GM23338 (cell line): ENCODE measurements at regions not wholly inside any gene's neighbourhood (a gene's known extent, or its start where the extent isn't known, plus 50 kb on each side); places are given as distances from the start of the nearest gene placed in this dataset.

Source experiments
- ATAC-seq: fragments of 200-7000 bp; cut with Tn5 transposase; 3 replicates; pipeline ENCODE4 v1.9.1; 2020
- DNase-seq: peaks from one replicate; pipeline ENCODE4 v3.0.0-alpha.2; 2015; ENCODE audit warnings: low spot score
- H2AFZ ChIP-seq: fragments of 200-600 bp; sonication (generic); 2 replicates; pipeline ENCODE4 v1.8.0; 2016; ENCODE audit warnings: antibody characterized with exemption, mild to moderate bottlenecking, moderate library complexity
- H3F3A ChIP-seq: fragments of 200-600 bp; sonication (generic); replicated peaks from 2 replicates; pipeline ENCODE4 v1.8.0; 2017; ENCODE audit warnings: antibody characterized with exemption, mixed run types, low read depth
- H3K27ac ChIP-seq: fragments of 200-600 bp; sonication (generic); 2 replicates; pipeline ENCODE4 v1.6.1; 2016; ENCODE audit warnings: low read depth
- H3K27me3 ChIP-seq: fragments of 200-600 bp; sonication (generic); 2 replicates; pipeline ENCODE4 v1.8.0; 2016; ENCODE audit warnings: mild to moderate bottlenecking, mixed run types, moderate library complexity; ENCODE audit not compliant: insufficient read depth
- H3K36me3 ChIP-seq: fragments of 200-600 bp; sonication (generic); 2 replicates; pipeline ENCODE4 v1.8.0; 2016; ENCODE audit warnings: mild to moderate bottlenecking; ENCODE audit not compliant: insufficient read depth
- H3K4me1 ChIP-seq: fragments of 200-600 bp; sonication (generic); 2 replicates; pipeline ENCODE4 v1.8.0; 2016; ENCODE audit warnings: mild to moderate bottlenecking, moderate library complexity; ENCODE audit not compliant: insufficient read depth
- H3K4me2 ChIP-seq: fragments of 200-600 bp; sonication (generic); 2 replicates; pipeline ENCODE4 v1.7.1; 2017; ENCODE audit warnings: mixed run types
- H3K4me3 ChIP-seq: fragments of 200-600 bp; sonication (generic); 2 replicates; pipeline ENCODE4 v1.6.1; 2016; ENCODE audit warnings: mixed run types
- H3K79me2 ChIP-seq: fragments of 200-600 bp; sonication (generic); replicated peaks from 2 replicates; pipeline ENCODE4 v1.8.0; 2017; ENCODE audit warnings: mild to moderate bottlenecking; ENCODE audit not compliant: insufficient read depth
- H3K9me2 ChIP-seq: fragments of 200-600 bp; sonication (generic); 2 replicates; pipeline ENCODE4 v1.8.0; 2017; ENCODE audit not compliant: insufficient read depth
- H4K20me1 ChIP-seq: fragments of 200-600 bp; sonication (generic); replicated peaks from 2 replicates; pipeline ENCODE4 v1.8.0; 2017; ENCODE audit warnings: mild to moderate bottlenecking; ENCODE audit not compliant: insufficient read depth
- H3K27ac Mint-ChIP-seq: 2 replicates; pipeline ENCODE4 v1.8.0; 2020; ENCODE audit warnings: inconsistent platforms, mild to moderate bottlenecking, moderate library complexity, mixed read lengths
- H3K27me3 Mint-ChIP-seq: 3 replicates; pipeline ENCODE4 v1.8.0; 2022; ENCODE audit warnings: low read depth, mild to moderate bottlenecking, moderate library complexity, mixed read lengths, inconsistent platforms; ENCODE audit not compliant: insufficient read depth, poor library complexity
- H3K36me3 Mint-ChIP-seq: 3 replicates; pipeline ENCODE4 v1.8.0; 2021; ENCODE audit warnings: low read depth, mild to moderate bottlenecking, inconsistent platforms, moderate library complexity, mixed read lengths
- H3K4me1 Mint-ChIP-seq: 3 replicates; pipeline ENCODE4 v1.8.0; 2020; ENCODE audit warnings: mild to moderate bottlenecking, inconsistent platforms, mixed read lengths
- H3K4me3 Mint-ChIP-seq: 3 replicates; pipeline ENCODE4 v1.8.0; 2021; ENCODE audit warnings: moderate library complexity, mild to moderate bottlenecking, inconsistent platforms, mixed read lengths
- H3K9me3 Mint-ChIP-seq: 3 replicates; pipeline ENCODE4 v1.8.0; 2020; ENCODE audit warnings: moderate library complexity, mild to moderate bottlenecking, inconsistent platforms, mixed read lengths
- CREB1 ChIP-seq: fragments of 250-450 bp; sonication (Bioruptor Pico); IDR thresholded peaks from 2 replicates; pipeline ENCODE4 v1.5.0; 2020; ENCODE audit warnings: low read depth, mild to moderate bottlenecking, moderate library complexity
- EZH2 ChIP-seq: fragments of 200-600 bp; sonication (generic); IDR thresholded peaks from one replicate; pipeline ENCODE4 v1.8.0; 2017; ENCODE audit warnings: antibody characterized with exemption, mild to moderate bottlenecking, low read depth; ENCODE audit not compliant: unreplicated experiment
- EZH2phosphoT487 ChIP-seq: fragments of 200-600 bp; sonication (generic); IDR thresholded peaks from one replicate; pipeline ENCODE4 v1.8.1; 2018; ENCODE audit warnings: antibody characterized with exemption; ENCODE audit not compliant: unreplicated experiment
- JUNB ChIP-seq: IDR thresholded peaks from one replicate; pipeline ENCODE4 v1.6.1; 2016; ENCODE audit warnings: antibody characterized with exemption; ENCODE audit not compliant: unreplicated experiment
- NANOG ChIP-seq: IDR thresholded peaks from 2 replicates; pipeline ENCODE4 v1.6.1; 2016; ENCODE audit warnings: antibody characterized with exemption, borderline replicate concordance
- POLR2AphosphoS5 ChIP-seq: IDR thresholded peaks from 2 replicates; pipeline ENCODE4 v1.6.1; 2016; ENCODE audit warnings: antibody characterized with exemption, low read depth
- STAT1 ChIP-seq: IDR thresholded peaks from one replicate; pipeline ENCODE4 v1.6.1; 2016; ENCODE audit warnings: antibody characterized with exemption; ENCODE audit not compliant: unreplicated experiment
- ZNF114 ChIP-seq: fragments of 250-450 bp; sonication (Bioruptor Pico); IDR thresholded peaks from 2 replicates; pipeline ENCODE4 v1.5.0; 2020; ENCODE audit warnings: mild to moderate bottlenecking, moderate library complexity
- ZNF331 ChIP-seq: fragments of 250-450 bp; sonication (Bioruptor Pico); IDR thresholded peaks from 2 replicates; pipeline ENCODE4 v1.5.0; 2020; ENCODE audit warnings: low read depth, mild to moderate bottlenecking, moderate library complexity
- TF ChIP-seq, protein P1 (sequence below): fragments of 250-450 bp; sonication (Bioruptor Pico); IDR thresholded peaks from 2 replicates; pipeline ENCODE4 v1.5.0; 2020; ENCODE audit warnings: mild to moderate bottlenecking, moderate library complexity
- TF ChIP-seq, protein P2 (sequence below), 2 experiments: fragments of 200-600 bp in 1 of 2; sonication (generic) in 1 of 2; conservative IDR thresholded peaks; 2 replicates each; pipeline versions ENCODE4 v1.5.1 to v1.6.1; 2016 to 2017; ENCODE audit warnings: antibody characterized with exemption in 2 of 2, low read depth in 2 of 2, mild to moderate bottlenecking in 2 of 2, moderate library complexity in 1 of 2
- TF ChIP-seq, protein P3 (sequence below): IDR thresholded peaks from 2 replicates; pipeline ENCODE4 v1.6.1; 2016; ENCODE audit warnings: antibody characterized with exemption
- TF ChIP-seq, protein P4 (sequence below): IDR thresholded peaks from one replicate; pipeline ENCODE4 v1.6.1; 2018; ENCODE audit warnings: antibody characterized with exemption; ENCODE audit not compliant: unreplicated experiment

DNA sequence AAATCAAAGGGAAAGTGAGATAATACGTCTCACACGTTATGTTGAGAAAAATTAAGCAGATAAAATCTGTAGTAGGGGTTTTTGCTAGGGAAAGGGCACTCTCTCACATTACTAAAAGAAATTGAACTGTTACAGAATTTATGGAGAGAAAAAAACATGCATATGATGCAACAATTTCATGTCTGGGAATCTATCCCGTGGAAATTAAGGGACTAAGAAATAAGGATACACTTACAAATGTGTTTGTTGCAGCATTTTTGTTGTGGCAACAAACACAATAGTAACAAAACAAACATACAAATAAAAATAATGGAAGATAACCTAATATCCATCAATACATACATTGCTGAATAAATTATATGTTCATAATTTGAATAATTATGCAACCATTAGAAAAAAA is 96.3 kb upstream of the ZBED5 start:
- H3F3A ChIP-seq: no peaks in the 10 kb centered on the region
- H2AFZ ChIP-seq: no peak overlapping the region
- H3K27me3 ChIP-seq: no peaks in the 10 kb centered on the region
- Mint-ChIP-seq H3K27ac (no peak overlapping the region), H3K36me3 (peaks cover 9% of the 10 kb centered on the region; the same call in 2 of the 3 replicates), H3K27me3 (peaks cover 5% of the 10 kb centered on the region), H3K4me3 (no peak overlapping the region), H3K9me3 (peaks cover 22% of the 10 kb centered on the region), H3K4me1 (peaks cover 7% of the 10 kb centered on the region)
- H3K4me1 ChIP-seq: no peaks in the 10 kb centered on the region
- TF ChIP-seq, protein P1, sequence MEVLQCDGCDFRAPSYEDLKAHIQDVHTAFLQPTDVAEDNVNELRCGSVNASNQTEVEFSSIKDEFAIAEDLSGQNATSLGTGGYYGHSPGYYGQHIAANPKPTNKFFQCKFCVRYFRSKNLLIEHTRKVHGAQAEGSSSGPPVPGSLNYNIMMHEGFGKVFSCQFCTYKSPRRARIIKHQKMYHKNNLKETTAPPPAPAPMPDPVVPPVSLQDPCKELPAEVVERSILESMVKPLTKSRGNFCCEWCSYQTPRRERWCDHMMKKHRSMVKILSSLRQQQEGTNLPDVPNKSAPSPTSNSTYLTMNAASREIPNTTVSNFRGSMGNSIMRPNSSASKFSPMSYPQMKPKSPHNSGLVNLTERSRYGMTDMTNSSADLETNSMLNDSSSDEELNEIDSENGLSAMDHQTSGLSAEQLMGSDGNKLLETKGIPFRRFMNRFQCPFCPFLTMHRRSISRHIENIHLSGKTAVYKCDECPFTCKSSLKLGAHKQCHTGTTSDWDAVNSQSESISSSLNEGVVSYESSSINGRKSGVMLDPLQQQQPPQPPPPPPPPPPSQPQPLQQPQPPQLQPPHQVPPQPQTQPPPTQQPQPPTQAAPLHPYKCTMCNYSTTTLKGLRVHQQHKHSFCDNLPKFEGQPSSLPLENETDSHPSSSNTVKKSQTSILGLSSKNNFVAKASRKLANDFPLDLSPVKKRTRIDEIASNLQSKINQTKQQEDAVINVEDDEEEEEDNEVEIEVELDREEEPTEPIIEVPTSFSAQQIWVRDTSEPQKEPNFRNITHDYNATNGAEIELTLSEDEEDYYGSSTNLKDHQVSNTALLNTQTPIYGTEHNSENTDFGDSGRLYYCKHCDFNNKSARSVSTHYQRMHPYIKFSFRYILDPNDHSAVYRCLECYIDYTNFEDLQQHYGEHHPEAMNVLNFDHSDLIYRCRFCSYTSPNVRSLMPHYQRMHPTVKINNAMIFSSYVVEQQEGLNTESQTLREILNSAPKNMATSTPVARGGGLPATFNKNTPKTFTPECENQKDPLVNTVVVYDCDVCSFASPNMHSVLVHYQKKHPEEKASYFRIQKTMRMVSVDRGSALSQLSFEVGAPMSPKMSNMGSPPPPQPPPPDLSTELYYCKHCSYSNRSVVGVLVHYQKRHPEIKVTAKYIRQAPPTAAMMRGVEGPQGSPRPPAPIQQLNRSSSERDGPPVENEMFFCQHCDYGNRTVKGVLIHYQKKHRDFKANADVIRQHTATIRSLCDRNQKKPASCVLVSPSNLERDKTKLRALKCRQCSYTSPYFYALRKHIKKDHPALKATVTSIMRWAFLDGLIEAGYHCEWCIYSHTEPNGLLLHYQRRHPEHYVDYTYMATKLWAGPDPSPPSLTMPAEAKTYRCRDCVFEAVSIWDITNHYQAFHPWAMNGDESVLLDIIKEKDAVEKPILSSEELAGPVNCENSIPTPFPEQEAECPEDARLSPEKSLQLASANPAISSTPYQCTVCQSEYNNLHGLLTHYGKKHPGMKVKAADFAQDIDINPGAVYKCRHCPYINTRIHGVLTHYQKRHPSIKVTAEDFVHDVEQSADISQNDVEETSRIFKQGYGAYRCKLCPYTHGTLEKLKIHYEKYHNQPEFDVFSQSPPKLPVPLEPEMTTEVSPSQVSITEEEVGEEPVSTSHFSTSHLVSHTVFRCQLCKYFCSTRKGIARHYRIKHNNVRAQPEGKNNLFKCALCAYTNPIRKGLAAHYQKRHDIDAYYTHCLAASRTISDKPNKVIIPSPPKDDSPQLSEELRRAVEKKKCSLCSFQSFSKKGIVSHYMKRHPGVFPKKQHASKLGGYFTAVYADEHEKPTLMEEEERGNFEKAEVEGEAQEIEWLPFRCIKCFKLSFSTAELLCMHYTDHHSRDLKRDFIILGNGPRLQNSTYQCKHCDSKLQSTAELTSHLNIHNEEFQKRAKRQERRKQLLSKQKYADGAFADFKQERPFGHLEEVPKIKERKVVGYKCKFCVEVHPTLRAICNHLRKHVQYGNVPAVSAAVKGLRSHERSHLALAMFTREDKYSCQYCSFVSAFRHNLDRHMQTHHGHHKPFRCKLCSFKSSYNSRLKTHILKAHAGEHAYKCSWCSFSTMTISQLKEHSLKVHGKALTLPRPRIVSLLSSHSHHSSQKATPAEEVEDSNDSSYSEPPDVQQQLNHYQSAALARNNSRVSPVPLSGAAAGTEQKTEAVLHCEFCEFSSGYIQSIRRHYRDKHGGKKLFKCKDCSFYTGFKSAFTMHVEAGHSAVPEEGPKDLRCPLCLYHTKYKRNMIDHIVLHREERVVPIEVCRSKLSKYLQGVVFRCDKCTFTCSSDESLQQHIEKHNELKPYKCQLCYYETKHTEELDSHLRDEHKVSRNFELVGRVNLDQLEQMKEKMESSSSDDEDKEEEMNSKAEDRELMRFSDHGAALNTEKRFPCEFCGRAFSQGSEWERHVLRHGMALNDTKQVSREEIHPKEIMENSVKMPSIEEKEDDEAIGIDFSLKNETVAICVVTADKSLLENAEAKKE: no peak
- TF ChIP-seq, protein P2, sequence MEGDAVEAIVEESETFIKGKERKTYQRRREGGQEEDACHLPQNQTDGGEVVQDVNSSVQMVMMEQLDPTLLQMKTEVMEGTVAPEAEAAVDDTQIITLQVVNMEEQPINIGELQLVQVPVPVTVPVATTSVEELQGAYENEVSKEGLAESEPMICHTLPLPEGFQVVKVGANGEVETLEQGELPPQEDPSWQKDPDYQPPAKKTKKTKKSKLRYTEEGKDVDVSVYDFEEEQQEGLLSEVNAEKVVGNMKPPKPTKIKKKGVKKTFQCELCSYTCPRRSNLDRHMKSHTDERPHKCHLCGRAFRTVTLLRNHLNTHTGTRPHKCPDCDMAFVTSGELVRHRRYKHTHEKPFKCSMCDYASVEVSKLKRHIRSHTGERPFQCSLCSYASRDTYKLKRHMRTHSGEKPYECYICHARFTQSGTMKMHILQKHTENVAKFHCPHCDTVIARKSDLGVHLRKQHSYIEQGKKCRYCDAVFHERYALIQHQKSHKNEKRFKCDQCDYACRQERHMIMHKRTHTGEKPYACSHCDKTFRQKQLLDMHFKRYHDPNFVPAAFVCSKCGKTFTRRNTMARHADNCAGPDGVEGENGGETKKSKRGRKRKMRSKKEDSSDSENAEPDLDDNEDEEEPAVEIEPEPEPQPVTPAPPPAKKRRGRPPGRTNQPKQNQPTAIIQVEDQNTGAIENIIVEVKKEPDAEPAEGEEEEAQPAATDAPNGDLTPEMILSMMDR (conservative IDR thresholded peaks at IDR 0.05; ENCODE audit: low read depth in 2 of 2): no peak
- no peak for TF ChIP-seq POLR2AphosphoS5
- TF ChIP-seq JUNB: no peak
- TF ChIP-seq, protein P3, sequence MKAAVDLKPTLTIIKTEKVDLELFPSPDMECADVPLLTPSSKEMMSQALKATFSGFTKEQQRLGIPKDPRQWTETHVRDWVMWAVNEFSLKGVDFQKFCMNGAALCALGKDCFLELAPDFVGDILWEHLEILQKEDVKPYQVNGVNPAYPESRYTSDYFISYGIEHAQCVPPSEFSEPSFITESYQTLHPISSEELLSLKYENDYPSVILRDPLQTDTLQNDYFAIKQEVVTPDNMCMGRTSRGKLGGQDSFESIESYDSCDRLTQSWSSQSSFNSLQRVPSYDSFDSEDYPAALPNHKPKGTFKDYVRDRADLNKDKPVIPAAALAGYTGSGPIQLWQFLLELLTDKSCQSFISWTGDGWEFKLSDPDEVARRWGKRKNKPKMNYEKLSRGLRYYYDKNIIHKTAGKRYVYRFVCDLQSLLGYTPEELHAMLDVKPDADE: no peak
- no peak for TF ChIP-seq STAT1
- no peak for TF ChIP-seq ZNF331 (CRISPR knock-in tag)
- TF ChIP-seq, protein P4, sequence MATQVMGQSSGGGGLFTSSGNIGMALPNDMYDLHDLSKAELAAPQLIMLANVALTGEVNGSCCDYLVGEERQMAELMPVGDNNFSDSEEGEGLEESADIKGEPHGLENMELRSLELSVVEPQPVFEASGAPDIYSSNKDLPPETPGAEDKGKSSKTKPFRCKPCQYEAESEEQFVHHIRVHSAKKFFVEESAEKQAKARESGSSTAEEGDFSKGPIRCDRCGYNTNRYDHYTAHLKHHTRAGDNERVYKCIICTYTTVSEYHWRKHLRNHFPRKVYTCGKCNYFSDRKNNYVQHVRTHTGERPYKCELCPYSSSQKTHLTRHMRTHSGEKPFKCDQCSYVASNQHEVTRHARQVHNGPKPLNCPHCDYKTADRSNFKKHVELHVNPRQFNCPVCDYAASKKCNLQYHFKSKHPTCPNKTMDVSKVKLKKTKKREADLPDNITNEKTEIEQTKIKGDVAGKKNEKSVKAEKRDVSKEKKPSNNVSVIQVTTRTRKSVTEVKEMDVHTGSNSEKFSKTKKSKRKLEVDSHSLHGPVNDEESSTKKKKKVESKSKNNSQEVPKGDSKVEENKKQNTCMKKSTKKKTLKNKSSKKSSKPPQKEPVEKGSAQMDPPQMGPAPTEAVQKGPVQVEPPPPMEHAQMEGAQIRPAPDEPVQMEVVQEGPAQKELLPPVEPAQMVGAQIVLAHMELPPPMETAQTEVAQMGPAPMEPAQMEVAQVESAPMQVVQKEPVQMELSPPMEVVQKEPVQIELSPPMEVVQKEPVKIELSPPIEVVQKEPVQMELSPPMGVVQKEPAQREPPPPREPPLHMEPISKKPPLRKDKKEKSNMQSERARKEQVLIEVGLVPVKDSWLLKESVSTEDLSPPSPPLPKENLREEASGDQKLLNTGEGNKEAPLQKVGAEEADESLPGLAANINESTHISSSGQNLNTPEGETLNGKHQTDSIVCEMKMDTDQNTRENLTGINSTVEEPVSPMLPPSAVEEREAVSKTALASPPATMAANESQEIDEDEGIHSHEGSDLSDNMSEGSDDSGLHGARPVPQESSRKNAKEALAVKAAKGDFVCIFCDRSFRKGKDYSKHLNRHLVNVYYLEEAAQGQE: no peak
- no peak for TF ChIP-seq CREB1 (CRISPR knock-in tag)
- TF ChIP-seq NANOG: no peak
- no peak for TF ChIP-seq EZH2phosphoT487
- TF ChIP-seq ZNF114: no peak
- TF ChIP-seq EZH2: no peak
- no peak overlapping the region for H3K4me2 ChIP-seq
- H3K27ac ChIP-seq: no peak overlapping the region
- H3K79me2 ChIP-seq: no peaks in the 10 kb centered on the region
- no peak overlapping the region for H3K4me3 ChIP-seq
- no peaks in the 10 kb centered on the region for H4K20me1 ChIP-seq
- DNase-seq: no peak
- H3K9me2 ChIP-seq: no peaks in the 10 kb centered on the region; the same call in 1 of the 2 replicates
- ATAC-seq: no peak
- 0 out of 2 replicates have a peak, but pooled peaks cover 7% of the 10 kb centered on the region for H3K36me3 ChIP-seq
